ENCODE measurements at regions not wholly inside any gene's neighbourhood (a gene's known extent, or its start where the extent isn't known, plus 50 kb on each side); places are given as distances from the start of the nearest gene placed in this dataset.
"Not testable (repeated sequence)": the region's sequence is repeated elsewhere in the genome, so short reads cannot be mapped to it uniquely, and the experiment has no call there.

DNA sequence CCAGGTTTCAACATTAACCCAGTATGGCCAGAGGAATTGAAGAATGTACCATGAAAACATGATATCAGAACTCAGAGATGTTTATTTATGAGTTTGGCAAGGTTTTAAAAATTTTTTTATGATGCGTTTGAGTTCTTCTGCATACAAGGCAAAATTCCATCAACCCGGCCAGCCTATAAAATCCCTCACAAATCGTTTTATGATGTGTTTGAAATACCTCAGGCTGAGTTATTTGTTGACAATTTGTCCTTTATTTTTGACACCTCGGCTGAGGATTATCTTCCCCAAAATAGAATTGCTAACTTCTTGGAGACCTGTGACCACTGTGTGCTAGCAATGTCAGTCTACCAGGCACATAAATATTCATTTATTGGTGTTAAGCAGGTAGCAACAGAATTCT, 91.9 kb upstream of the SLC24A3 start:
- no peak for DNase-seq

DNA sequence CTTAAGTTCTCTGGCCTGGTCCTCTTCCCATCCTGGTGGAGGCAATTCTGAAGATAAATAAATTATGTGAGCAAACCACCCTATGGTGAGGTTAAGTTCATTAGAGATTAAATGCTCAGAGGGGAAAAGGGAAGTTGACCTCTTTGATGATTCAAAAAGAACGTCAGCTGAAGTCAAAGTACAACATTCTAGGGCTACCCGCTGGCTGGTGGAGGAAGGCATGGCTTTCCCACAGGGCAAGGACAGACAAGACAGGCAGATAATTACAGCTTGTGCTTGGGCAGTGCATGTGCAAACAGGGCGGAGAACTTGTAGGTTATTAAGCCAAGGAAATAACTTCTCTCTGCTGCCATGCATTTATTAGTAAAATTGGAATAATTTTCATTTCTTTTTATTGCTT, 91.0 kb upstream of the SLC24A3 start:
- DNase-seq, result no peak

DNA sequence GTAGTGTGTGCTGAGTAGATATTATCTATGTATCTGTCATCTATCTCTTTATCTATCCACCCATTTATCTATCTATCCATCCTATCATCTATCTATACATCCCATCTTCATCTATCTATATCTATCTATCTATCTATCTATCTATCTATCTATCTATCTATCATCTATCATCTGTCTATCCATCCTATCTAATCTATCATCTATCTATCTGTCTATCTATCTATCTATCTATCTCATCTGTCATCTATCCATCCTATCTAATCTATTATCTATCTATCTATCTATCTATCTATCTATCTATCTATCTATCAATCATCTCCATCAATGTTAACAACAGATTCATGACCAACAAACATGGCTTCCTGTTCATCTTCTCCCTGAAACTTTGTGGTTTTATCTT, 90.5 kb upstream of the SLC24A3 start:
- DNase-seq, result no peak

DNA sequence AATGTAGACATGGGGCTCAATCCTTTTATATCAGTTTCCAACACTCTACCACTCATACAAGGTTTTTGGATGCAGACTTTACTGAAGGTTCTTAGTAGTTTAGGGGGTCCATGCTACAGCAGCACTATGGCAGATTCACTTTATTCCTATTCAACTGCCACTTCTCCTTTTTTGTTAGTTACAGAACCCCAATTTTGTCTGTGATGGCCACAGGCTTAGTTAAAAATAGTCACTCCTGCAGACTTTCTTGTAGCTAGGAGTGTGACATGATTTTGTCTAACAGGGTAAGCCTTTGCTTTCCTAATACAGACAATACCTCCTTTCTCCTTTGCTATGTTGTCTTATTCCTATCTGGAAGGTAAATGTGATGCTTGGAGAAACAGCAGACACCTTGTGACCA, 90.0 kb upstream of the SLC24A3 start:
- no peak for DNase-seq

DNA sequence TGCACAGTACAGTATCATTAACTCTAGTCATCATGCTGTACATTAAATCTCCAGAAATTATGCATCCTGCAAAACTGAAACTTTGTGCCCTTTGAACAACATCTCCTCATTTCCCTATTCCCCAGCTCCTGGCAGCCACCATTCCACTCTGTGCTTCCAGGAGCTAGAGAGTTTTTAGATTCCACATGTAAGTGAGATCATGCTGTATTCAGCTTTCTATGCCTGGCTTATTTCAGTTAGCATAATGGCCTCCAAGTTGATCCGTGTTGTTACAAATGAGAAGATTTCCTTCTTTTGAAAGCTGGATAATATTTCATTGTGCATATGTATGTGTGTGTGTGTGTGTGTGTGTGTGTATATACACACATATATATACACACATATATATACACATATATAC, 86.9 kb upstream of the SLC24A3 start:
- no peak for DNase-seq

DNA sequence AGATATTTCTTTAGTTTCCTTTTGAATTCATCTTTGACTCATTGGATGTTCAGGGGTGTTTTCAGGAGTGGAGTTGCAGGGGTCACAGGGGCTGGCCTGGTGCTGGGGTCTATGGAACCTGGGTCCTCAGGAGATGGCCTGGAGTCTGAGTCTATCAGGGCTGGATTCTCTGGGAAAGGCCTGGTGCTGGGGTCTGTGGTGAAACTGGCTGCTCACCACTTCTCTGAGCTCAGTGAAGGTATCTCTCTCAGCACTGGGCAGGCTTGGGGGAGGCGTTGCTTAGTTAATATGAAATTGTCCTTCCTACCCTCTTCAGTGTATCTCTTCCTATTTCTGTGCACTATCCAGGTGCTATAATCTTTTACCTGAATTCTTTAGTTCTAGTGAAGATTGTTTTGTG, 83.1 kb upstream of the SLC24A3 start:
- no peak for DNase-seq

DNA sequence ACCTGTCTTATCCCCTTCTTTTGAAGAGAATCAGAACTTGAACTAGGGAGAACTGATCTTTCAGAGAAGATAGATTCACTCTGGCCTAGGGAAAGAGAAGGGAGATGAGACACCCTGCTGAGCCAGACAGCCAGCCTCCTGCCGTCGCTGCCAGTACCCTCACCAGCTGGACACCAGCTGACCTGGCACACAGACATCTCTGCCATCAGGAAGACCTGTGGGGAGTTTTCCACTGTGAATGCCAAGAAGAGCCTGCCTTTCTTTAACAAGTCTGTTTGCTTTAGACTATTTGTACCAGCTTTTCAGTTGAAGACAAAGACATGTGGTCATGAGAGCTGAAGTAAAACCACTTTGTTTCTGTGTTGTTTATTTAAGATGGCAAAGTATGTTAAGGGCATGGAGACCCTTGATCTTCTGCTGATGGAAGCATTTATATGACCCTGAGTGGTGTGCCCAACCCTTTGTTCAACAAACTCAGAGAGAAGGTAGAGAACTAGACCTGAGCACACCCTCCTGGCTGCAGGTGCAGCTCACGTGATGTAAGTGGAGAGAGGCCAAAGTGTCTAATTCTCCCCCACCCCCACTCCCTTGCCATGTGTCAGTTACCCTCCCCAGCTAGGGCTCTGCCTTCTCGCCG, 82.3 kb upstream of the SLC24A3 start:
- no peak for DNase-seq

DNA sequence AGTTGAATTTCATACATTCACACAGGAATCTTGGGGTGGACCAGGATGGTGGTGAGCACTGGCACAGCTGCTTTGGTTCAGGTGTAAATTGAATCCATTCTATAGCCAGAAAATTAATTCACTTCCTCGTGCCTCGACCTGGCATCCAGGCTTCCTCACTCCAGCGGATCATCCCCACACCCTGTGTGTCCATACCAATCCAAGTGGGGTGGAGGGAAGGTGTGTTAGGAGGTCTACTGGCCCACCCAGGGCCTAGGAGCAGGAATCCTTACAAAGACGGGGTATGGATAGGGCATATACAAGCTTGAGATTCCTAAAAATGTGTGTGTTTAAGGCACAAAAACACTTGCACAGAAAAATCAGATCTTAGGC, 81.8 kb upstream of the SLC24A3 start:
- no peak for DNase-seq

DNA sequence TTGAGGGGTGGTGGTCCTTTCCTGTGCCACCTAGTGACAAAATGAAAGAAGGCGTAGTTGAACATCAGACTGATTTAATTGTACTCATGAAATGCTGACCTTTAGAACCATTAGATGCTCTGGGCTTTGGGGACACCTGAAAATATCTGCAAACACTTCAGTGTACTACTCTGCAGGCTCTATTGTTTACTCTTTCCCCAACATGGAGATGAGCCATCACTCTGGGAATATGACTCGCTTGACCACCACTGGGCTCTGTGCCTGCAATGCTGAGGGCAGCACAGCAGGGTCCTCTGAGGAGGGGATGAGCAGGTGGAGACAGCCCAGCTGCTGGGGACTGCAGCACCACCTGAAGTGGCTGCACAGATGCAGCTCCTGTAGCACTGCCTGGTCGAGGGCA, 74.8 kb upstream of the SLC24A3 start:
- DNase-seq, result no peak

DNA sequence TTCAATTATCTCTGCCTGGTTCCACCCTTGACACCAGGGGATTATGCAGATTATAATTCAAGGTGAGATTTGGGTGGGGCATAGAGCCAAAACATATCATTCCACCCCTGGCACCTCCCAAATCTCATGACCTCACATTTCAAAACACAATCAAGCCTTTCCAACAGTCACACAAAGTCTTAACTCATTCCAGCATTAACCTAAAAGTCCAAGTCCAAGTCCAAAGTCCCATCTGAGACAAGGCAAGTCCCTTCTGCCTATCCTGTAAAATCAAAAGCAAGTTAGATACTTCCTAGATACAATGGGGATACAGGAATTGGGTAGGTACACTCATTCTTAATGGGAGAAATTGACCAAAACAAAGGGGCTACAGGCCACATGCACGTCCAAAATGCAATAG, 73.7 kb upstream of the SLC24A3 start:
- DNase-seq, result no peak

DNA sequence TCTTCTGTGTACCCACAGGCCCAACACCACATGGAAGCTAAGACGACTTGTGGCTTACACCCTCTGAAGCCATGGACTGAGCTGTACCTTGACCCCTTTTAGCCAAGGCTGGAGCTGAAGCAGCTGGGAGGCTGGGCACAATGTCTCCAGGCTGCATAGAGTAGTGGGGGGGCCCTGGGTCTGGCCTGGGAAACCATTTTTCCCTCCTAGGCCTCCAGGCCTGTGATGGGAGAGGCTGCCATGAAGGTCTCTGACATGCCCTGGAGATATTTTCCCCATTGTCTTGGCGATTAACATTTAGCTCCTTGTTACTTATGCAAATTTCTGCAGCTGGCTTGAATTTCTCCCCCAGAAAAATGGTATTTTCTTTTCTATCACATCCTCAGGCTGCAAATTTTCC, 72.9 kb upstream of the SLC24A3 start:
- not testable (repeated sequence) for DNase-seq

DNA sequence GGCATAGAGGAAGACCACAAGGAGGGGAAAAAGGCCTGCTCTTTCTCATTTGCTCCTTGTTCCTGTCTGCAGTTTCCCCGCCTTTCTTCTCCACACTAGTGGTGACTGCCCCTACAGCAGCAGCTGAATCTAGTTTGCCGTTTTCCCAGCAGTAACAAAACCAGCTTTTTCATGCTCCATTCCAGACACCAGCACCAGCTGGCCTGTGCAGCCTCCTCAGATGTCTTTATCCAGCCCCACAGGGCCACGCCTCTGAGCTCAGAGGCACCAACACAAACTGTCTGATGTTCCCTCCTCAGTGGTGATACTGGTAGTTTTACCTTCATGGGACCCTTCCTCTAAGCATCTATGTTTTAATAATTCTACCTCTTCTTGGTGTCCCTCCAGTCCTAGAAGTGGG, 70.4 kb upstream of the SLC24A3 start:
- no peak for DNase-seq

DNA sequence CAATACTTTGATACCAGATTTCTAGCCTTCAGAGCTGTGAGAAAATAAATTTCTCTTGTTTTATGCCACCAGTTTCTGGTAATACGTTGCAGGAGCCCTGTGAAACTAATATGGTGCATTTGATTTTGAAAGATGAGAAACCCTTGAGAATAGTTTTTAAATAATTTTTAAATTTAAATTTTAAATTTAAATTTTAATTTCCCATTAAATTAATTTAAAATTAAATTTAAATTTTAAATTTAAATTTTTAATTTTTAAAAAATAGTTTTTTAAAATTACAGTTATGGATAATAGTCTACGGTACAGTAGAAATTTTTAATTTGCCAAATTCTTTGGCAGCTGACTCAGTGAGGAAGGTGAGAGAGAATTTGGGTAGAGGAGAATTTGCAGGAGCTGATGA, 68.6 kb upstream of the SLC24A3 start:
- DNase-seq, result no peak

DNA sequence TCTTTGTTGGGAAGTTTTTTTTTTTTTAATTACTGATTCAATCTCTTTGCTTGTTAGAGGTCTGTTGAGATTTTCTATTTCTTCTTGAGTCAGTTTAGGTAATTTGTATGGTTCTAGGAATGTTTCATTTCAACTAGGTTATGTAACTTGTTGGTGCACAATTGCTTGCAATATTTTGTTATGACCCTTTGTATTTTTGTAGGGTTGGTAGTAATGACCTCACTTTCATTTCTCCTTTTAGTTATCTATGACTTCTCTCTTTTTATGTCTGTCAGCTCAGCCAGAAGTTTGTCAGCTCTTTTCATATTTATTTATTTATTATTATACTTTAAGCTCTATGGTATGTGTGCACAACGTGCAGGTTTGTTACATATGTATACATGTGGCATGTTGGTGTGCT, 51.1 kb upstream of the SLC24A3 start:
- DNase-seq, result no peak

All from retina (tissue), 1 donor.